Adrenal gland (tissue), 5 donors: ENCODE measurements at regions not wholly inside any gene's neighbourhood (a gene's known extent, or its start where the extent isn't known, plus 50 kb on each side); places are given as distances from the start of the nearest gene placed in this dataset.

Experiments
- CTCF ChIP-seq, 6 experiments: fragments of 450-650 bp in 4 of 6; fragments of 200-600 bp in 2 of 6; sonication (generic) in 1 of 6; IDR thresholded peaks; 1 replicate in 5 of 6; 2 replicates in 1 of 6; pipeline versions ENCODE4 v1.5.1 to v1.8.0; 2016 to 2021; ENCODE audit warnings: antibody characterized with exemption in 6 of 6, mild to moderate bottlenecking in 2 of 6, moderate library complexity in 1 of 6
- POLR2A ChIP-seq, 2 donors: fragments of 450-650 bp; IDR thresholded peaks; one replicate each; pipeline ENCODE4 v1.6.1; 2017; ENCODE audit warnings: antibody characterized with exemption in 2 of 2, mild to moderate bottlenecking in 2 of 2, moderate library complexity in 1 of 2
- donor health status: DM: no; HTN: no; CAD: no.

DNA sequence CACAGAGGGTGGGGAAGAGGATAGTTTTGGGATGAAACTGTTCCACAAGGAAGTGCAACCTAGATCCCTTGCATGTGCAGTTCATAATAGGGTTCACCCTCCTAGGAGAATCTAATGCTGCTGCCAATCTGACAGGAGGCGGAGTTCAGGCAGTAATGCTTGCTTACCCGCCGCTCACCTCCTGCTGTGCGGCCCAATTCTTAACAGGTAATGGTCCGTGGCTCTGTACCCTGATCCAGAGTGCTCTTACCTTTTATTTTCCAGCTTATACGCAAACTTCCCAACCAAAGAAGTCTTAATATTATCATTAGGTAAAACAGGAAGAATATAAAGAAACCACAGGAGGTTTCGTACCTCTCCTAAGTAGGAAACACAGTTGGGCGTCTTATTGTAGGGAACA, 82.7 kb upstream of the CD302 start:
- no peak for TF ChIP-seq CTCF (IDR thresholded peaks at IDR 0.05)
- TF ChIP-seq POLR2A (IDR thresholded peaks at IDR 0.05) = no peak
